IPS-NIHi11 (cell line): ENCODE measurements at regions not wholly inside any gene's neighbourhood (a gene's known extent, or its start where the extent isn't known, plus 50 kb on each side); places are given as distances from the start of the nearest gene placed in this dataset.
A peak's percentile ranks its signal among the peaks of the same experiment; 100 is the strongest.

Experiments
- DNase-seq: peaks from one replicate; pipeline ENCODE4 v3.0.0; 2012; ENCODE audit warnings: mixed read lengths, low spot score

- DNase-seq: no peak
Observed at GRCh38 chr1:201612645-201613044, 73.7 kb downstream of the NAV1 start.

- peak; percentile 97 for DNase-seq
Observed at GRCh38 chr1:201614262-201615015, 75.5 kb downstream of the NAV1 start.

GRCh38 chr1:201617157-201617556 is 78.2 kb downstream of the NAV1 start:
- DNase-seq: no peak

GRCh38 chr1:201618389-201618788 is 79.5 kb downstream of the NAV1 start:
- DNase-seq: no peak

GRCh38 chr1:201618905-201619304 is 80.0 kb downstream of the NAV1 start:
- DNase-seq: no peak

- no peak for DNase-seq
Observed at GRCh38 chr1:201619513-201619912, 80.6 kb downstream of the NAV1 start.

GRCh38 chr1:201622353-201622752 is 83.4 kb downstream of the NAV1 start:
- no peak for DNase-seq

- DNase-seq: no peak
Observed at GRCh38 chr1:201622824-201623223, 83.9 kb downstream of the NAV1 start.

- DNase-seq: no peak
Observed at GRCh38 chr1:201624741-201625225, 85.9 kb downstream of the NAV1 start.

- no peak for DNase-seq
Observed at GRCh38 chr1:201625226-201625761, 86.4 kb downstream of the NAV1 start.

- DNase-seq: no peak
Observed at GRCh38 chr1:201625851-201626251, 86.9 kb downstream of the NAV1 start.

GRCh38 chr1:201626629-201627275 is 87.8 kb downstream of the NAV1 start:
- DNase-seq: no peak

- DNase-seq: peak; percentile 50
Observed at GRCh38 chr1:201628490-201628889, 89.6 kb downstream of the NAV1 start.

- no peak for DNase-seq
Observed at GRCh38 chr1:201630582-201630981, 91.7 kb downstream of the NAV1 start.

- no peak for DNase-seq
Observed at GRCh38 chr1:201631037-201631436, 92.1 kb downstream of the NAV1 start.

- no peak for DNase-seq
Observed at GRCh38 chr1:201632364-201632952, 93.5 kb downstream of the NAV1 start.

- no peak for DNase-seq
Observed at GRCh38 chr1:201633297-201633696, 94.4 kb downstream of the NAV1 start.

GRCh38 chr1:201633811-201634210 is 94.9 kb downstream of the NAV1 start:
- DNase-seq: no peak

GRCh38 chr1:201634261-201634660 is 95.3 kb downstream of the NAV1 start:
- no peak for DNase-seq

GRCh38 chr1:201636097-201636496 is 97.2 kb downstream of the NAV1 start:
- DNase-seq: no peak

GRCh38 chr1:201636510-201636971 is 97.6 kb downstream of the NAV1 start:
- no peak for DNase-seq

GRCh38 chr1:201637282-201638079 is 98.6 kb downstream of the NAV1 start:
- no peak for DNase-seq
